GM23338 (cell line): ENCODE measurements at regions not wholly inside any gene's neighbourhood (a gene's known extent, or its start where the extent isn't known, plus 50 kb on each side); places are given as distances from the start of the nearest gene placed in this dataset.
A peak's percentile ranks its signal among the peaks of the same experiment; 100 is the strongest.

Source experiments
- ATAC-seq: fragments of 200-7000 bp; cut with Tn5 transposase; 3 replicates; pipeline ENCODE4 v1.9.1; 2020
- DNase-seq: peaks from one replicate; pipeline ENCODE4 v3.0.0-alpha.2; 2015; ENCODE audit warnings: low spot score
- H2AFZ ChIP-seq: fragments of 200-600 bp; sonication (generic); 2 replicates; pipeline ENCODE4 v1.8.0; 2016; ENCODE audit warnings: antibody characterized with exemption, mild to moderate bottlenecking, moderate library complexity
- H3F3A ChIP-seq: fragments of 200-600 bp; sonication (generic); replicated peaks from 2 replicates; pipeline ENCODE4 v1.8.0; 2017; ENCODE audit warnings: antibody characterized with exemption, mixed run types, low read depth
- H3K27ac ChIP-seq: fragments of 200-600 bp; sonication (generic); 2 replicates; pipeline ENCODE4 v1.6.1; 2016; ENCODE audit warnings: low read depth
- H3K27me3 ChIP-seq: fragments of 200-600 bp; sonication (generic); 2 replicates; pipeline ENCODE4 v1.8.0; 2016; ENCODE audit warnings: mild to moderate bottlenecking, mixed run types, moderate library complexity; ENCODE audit not compliant: insufficient read depth
- H3K36me3 ChIP-seq: fragments of 200-600 bp; sonication (generic); 2 replicates; pipeline ENCODE4 v1.8.0; 2016; ENCODE audit warnings: mild to moderate bottlenecking; ENCODE audit not compliant: insufficient read depth
- H3K4me1 ChIP-seq: fragments of 200-600 bp; sonication (generic); 2 replicates; pipeline ENCODE4 v1.8.0; 2016; ENCODE audit warnings: mild to moderate bottlenecking, moderate library complexity; ENCODE audit not compliant: insufficient read depth
- H3K4me2 ChIP-seq: fragments of 200-600 bp; sonication (generic); 2 replicates; pipeline ENCODE4 v1.7.1; 2017; ENCODE audit warnings: mixed run types
- H3K4me3 ChIP-seq: fragments of 200-600 bp; sonication (generic); 2 replicates; pipeline ENCODE4 v1.6.1; 2016; ENCODE audit warnings: mixed run types
- H3K79me2 ChIP-seq: fragments of 200-600 bp; sonication (generic); replicated peaks from 2 replicates; pipeline ENCODE4 v1.8.0; 2017; ENCODE audit warnings: mild to moderate bottlenecking; ENCODE audit not compliant: insufficient read depth
- H3K9me2 ChIP-seq: fragments of 200-600 bp; sonication (generic); 2 replicates; pipeline ENCODE4 v1.8.0; 2017; ENCODE audit not compliant: insufficient read depth
- H4K20me1 ChIP-seq: fragments of 200-600 bp; sonication (generic); replicated peaks from 2 replicates; pipeline ENCODE4 v1.8.0; 2017; ENCODE audit warnings: mild to moderate bottlenecking; ENCODE audit not compliant: insufficient read depth
- H3K27ac Mint-ChIP-seq: 2 replicates; pipeline ENCODE4 v1.8.0; 2020; ENCODE audit warnings: inconsistent platforms, mild to moderate bottlenecking, moderate library complexity, mixed read lengths
- H3K27me3 Mint-ChIP-seq: 3 replicates; pipeline ENCODE4 v1.8.0; 2022; ENCODE audit warnings: low read depth, mild to moderate bottlenecking, moderate library complexity, mixed read lengths, inconsistent platforms; ENCODE audit not compliant: insufficient read depth, poor library complexity
- H3K36me3 Mint-ChIP-seq: 3 replicates; pipeline ENCODE4 v1.8.0; 2021; ENCODE audit warnings: low read depth, mild to moderate bottlenecking, inconsistent platforms, moderate library complexity, mixed read lengths
- H3K4me1 Mint-ChIP-seq: 3 replicates; pipeline ENCODE4 v1.8.0; 2020; ENCODE audit warnings: mild to moderate bottlenecking, inconsistent platforms, mixed read lengths
- H3K4me3 Mint-ChIP-seq: 3 replicates; pipeline ENCODE4 v1.8.0; 2021; ENCODE audit warnings: moderate library complexity, mild to moderate bottlenecking, inconsistent platforms, mixed read lengths
- H3K9me3 Mint-ChIP-seq: 3 replicates; pipeline ENCODE4 v1.8.0; 2020; ENCODE audit warnings: moderate library complexity, mild to moderate bottlenecking, inconsistent platforms, mixed read lengths
- CTCF ChIP-seq, 2 experiments: fragments of 200-600 bp in 1 of 2; sonication (generic) in 1 of 2; conservative IDR thresholded peaks; 2 replicates each; pipeline versions ENCODE4 v1.5.1 to v1.6.1; 2016 to 2017; ENCODE audit warnings: antibody characterized with exemption in 2 of 2, low read depth in 2 of 2, mild to moderate bottlenecking in 2 of 2, moderate library complexity in 1 of 2
- EZH2phosphoT487 ChIP-seq: fragments of 200-600 bp; sonication (generic); IDR thresholded peaks from one replicate; pipeline ENCODE4 v1.8.1; 2018; ENCODE audit warnings: antibody characterized with exemption; ENCODE audit not compliant: unreplicated experiment
- POLR2AphosphoS5 ChIP-seq: IDR thresholded peaks from 2 replicates; pipeline ENCODE4 v1.6.1; 2016; ENCODE audit warnings: antibody characterized with exemption, low read depth
- ZNF462 ChIP-seq: fragments of 250-450 bp; sonication (Bioruptor Pico); IDR thresholded peaks from 2 replicates; pipeline ENCODE4 v1.5.0; 2020; ENCODE audit warnings: mild to moderate bottlenecking, moderate library complexity

DNA sequence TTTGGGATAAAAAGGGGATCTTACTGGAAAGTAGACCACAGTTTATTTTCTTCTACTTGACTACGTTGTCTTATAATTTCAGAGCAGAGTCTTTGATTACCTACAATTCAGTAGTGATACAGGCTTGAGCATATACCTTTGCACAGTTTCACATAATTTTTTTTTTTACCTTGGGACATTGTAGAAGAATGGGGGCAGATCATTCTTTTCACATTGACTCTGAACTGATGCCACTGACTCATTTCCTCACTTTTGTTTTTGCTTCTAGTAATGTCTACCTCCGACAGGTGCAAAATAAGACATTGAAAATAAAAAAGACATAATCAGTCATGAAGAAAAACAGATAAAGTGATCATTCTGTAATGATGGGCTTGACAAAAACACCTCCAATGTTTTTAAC, 688.3 kb upstream of the CHORDC1 start (continued):
- TF ChIP-seq ZNF462 = no peak
- no peak for TF ChIP-seq EZH2phosphoT487

DNA sequence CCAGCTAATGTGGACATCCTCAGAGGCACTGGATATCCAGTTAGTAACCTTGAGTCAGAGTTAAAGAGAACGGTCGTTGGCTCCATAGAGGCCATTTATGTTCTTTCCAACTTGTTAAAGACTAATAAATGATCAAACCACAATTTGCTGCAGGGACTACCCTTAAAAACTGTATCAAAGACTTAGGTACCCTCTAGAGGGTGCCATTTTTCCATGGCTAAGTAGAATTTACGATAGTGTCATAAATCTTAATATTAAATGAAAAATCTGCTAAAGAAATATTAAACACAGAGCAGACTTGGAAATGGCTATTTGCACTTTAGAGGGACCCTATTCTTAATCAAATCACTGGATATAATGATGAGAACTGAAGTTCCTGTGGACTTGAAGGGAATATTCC, 685.2 kb upstream of the CHORDC1 start:
- Histone ChIP-seq H3K27ac (no peak overlapping the region), H4K20me1 (no peaks in the 10 kb centered on the region), H2AFZ (no peak overlapping the region), H3K79me2 (no peaks in the 10 kb centered on the region), H3K9me2 (no peaks in the 10 kb centered on the region), H3K36me3 (no peaks in the 10 kb centered on the region), H3K4me1 (peaks cover 12% of the 10 kb centered on the region; the same call in 1 of the 2 replicates), H3K4me3 (no peak overlapping the region), H3K27me3 (no peaks in the 10 kb centered on the region), H3F3A (no peaks in the 10 kb centered on the region), H3K4me2 (no peak overlapping the region)
- ATAC-seq (no peak), DNase-seq (peak; percentile 9)
- H3K4me3 Mint-ChIP-seq = no peak overlapping the region
- H3K27me3 Mint-ChIP-seq = no peaks in the 10 kb centered on the region
- no peaks in the 10 kb centered on the region for H3K9me3 Mint-ChIP-seq
- peak; percentile 33 to 39 for TF ChIP-seq CTCF (conservative IDR thresholded peaks at IDR 0.05; ENCODE audit: low read depth in 2 of 2)
- TF ChIP-seq POLR2AphosphoS5 = no peak
- H3K4me1 Mint-ChIP-seq = peaks cover 4% of the 10 kb centered on the region; the same call in 1 of the 3 replicates
- H3K36me3 Mint-ChIP-seq = no peaks in the 10 kb centered on the region
- no peak overlapping the region for H3K27ac Mint-ChIP-seq
